ENCODE measurements at regions not wholly inside any gene's neighbourhood (a gene's known extent, or its start where the extent isn't known, plus 50 kb on each side); places are given as distances from the start of the nearest gene placed in this dataset.

- TF ChIP-seq ZNF219 (CRISPR knock-in tag; IDR thresholded peaks at IDR 0.05; ENCODE audit: borderline replicate concordance) (no peak), ZNF425 (CRISPR knock-in tag; conservative IDR thresholded peaks at IDR 0.05) (no peak), SP1 (CRISPR knock-in tag; conservative IDR thresholded peaks at IDR 0.05) (no peak), ZNF416 (CRISPR knock-in tag; IDR thresholded peaks at IDR 0.05) (no peak)
These were observed 219.2 kb upstream of the PGR start (continued) for GRCh38 chr11:101348786-101349185.

- ATAC-seq = no peak
- ChIA-PET POLR2A (no interaction called here), CTCF (no interaction called here)
- Mint-ChIP-seq H3K4me1 (peaks cover 5% of the 10 kb centered on the region), H3K9me3 (0 out of 2 replicates have a peak, but pooled peaks cover 5% of the 10 kb centered on the region), H3K27me3 (ENCODE audit: low read depth) (no peaks in the 10 kb centered on the region), H3K4me3 (no peak overlapping the region), H3K27ac (no peak overlapping the region), H3K36me3 (no peaks in the 10 kb centered on the region)
- DNase-seq (ENCODE audit: low spot score) = no peak
- no peak for TF ChIP-seq RORB (CRISPR knock-in tag; IDR thresholded peaks at IDR 0.05)
- TF ChIP-seq CBFB (CRISPR knock-in tag; IDR thresholded peaks at IDR 0.05; ENCODE audit: low read depth) = no peak
- no peak for TF ChIP-seq OVOL2 (CRISPR knock-in tag; IDR thresholded peaks at IDR 0.05; ENCODE audit: borderline replicate concordance)
- TF ChIP-seq ZSCAN18 (CRISPR knock-in tag; IDR thresholded peaks at IDR 0.05) = no peak
- no peak for TF ChIP-seq IRF2 (CRISPR knock-in tag; IDR thresholded peaks at IDR 0.05; ENCODE audit: borderline replicate concordance, low read depth)
- no peak for TF ChIP-seq AFF4 (CRISPR knock-in tag; IDR thresholded peaks at IDR 0.05; ENCODE audit: borderline replicate concordance)
- TF ChIP-seq USF1 (CRISPR knock-in tag; IDR thresholded peaks at IDR 0.05) = no peak
- no peak for TF ChIP-seq FOXK1 (CRISPR knock-in tag; IDR thresholded peaks at IDR 0.05)
- no peak for TF ChIP-seq TP53 (CRISPR knock-in tag; IDR thresholded peaks at IDR 0.05)
- TF ChIP-seq USF2 (CRISPR knock-in tag; IDR thresholded peaks at IDR 0.05) = no peak
- TF ChIP-seq PREB (CRISPR knock-in tag; IDR thresholded peaks at IDR 0.05; ENCODE audit: borderline replicate concordance) = no peak
- TF ChIP-seq STAT6 (CRISPR knock-in tag; conservative IDR thresholded peaks at IDR 0.05; ENCODE audit: low read depth) = no peak
- TF ChIP-seq ZNF425 (CRISPR knock-in tag; conservative IDR thresholded peaks at IDR 0.05) = no peak
- no peak for TF ChIP-seq GRHL2 (CRISPR knock-in tag; IDR thresholded peaks at IDR 0.05; ENCODE audit: insufficient replicate concordance, severe bottlenecking)
- TF ChIP-seq HMGA2 (CRISPR knock-in tag; IDR thresholded peaks at IDR 0.05) = no peak
- no peak for TF ChIP-seq NFYB (CRISPR knock-in tag; conservative IDR thresholded peaks at IDR 0.05; ENCODE audit: low read depth)
- TF ChIP-seq SMAD3 (CRISPR knock-in tag; IDR thresholded peaks at IDR 0.05; ENCODE audit: borderline replicate concordance) = no peak
- TF ChIP-seq ZNF396 (CRISPR knock-in tag; IDR thresholded peaks at IDR 0.05; ENCODE audit: borderline replicate concordance) = no peak
These were observed 217.0 kb upstream of the PGR start for GRCh38 chr11:101346591-101346990.

All from WTC11 (cell line).